ENCODE measurements at regions not wholly inside any gene's neighbourhood (a gene's known extent, or its start where the extent isn't known, plus 50 kb on each side); places are given as distances from the start of the nearest gene placed in this dataset.

- H3K9me3 ChIP-seq, result no peaks in the 10 kb centered on the region
- no peak overlapping the region for H3K4me3 ChIP-seq
- intact Hi-C loops (cut with DNase I), result no loop called here
- no peak overlapping the region for H3K27ac ChIP-seq
- no peak for ATAC-seq
- no peaks in the 10 kb centered on the region for H3K36me3 ChIP-seq
- no peaks in the 10 kb centered on the region for H3K27me3 ChIP-seq (ENCODE audit: low read depth)
- no peaks in the 10 kb centered on the region for H3K4me1 ChIP-seq
- TF ChIP-seq, protein P1, sequence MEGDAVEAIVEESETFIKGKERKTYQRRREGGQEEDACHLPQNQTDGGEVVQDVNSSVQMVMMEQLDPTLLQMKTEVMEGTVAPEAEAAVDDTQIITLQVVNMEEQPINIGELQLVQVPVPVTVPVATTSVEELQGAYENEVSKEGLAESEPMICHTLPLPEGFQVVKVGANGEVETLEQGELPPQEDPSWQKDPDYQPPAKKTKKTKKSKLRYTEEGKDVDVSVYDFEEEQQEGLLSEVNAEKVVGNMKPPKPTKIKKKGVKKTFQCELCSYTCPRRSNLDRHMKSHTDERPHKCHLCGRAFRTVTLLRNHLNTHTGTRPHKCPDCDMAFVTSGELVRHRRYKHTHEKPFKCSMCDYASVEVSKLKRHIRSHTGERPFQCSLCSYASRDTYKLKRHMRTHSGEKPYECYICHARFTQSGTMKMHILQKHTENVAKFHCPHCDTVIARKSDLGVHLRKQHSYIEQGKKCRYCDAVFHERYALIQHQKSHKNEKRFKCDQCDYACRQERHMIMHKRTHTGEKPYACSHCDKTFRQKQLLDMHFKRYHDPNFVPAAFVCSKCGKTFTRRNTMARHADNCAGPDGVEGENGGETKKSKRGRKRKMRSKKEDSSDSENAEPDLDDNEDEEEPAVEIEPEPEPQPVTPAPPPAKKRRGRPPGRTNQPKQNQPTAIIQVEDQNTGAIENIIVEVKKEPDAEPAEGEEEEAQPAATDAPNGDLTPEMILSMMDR (IDR thresholded peaks at IDR 0.05), result no peak
- no peak for DNase-seq
Observed at GRCh38 chr16:13766334-13766733, 153.6 kb upstream of the ERCC4 start.

DNA sequence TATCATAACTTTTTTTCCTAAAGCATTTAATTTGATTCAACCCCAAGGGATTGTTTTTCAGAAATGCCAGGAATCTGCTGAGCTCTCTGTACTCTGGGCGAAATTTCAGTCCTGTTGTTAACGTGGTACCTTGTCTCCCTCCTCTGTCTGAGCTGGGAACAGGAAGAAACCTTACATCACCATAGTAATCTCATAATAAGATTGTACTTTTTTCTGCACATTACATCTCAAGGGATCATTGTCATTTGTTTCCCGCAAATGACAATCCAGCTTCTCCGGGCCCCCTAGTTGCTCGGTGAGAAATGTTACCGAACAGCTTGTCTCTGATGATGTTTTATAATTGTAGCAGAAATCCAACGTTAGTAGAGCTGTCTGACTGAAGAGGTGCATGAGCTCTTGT is 152.7 kb upstream of the ERCC4 start:
- no peaks in the 10 kb centered on the region for H3K4me1 ChIP-seq
- no peak overlapping the region for H3K27ac ChIP-seq
- H3K27me3 ChIP-seq (ENCODE audit: low read depth), result no peaks in the 10 kb centered on the region
- no peaks in the 10 kb centered on the region for H3K9me3 ChIP-seq
- TF ChIP-seq, protein P1 (IDR thresholded peaks at IDR 0.05), result no peak
- no peak for ATAC-seq
- no peaks in the 10 kb centered on the region for H3K36me3 ChIP-seq
- DNase-seq, result no peak
- no peak overlapping the region for H3K4me3 ChIP-seq
- intact Hi-C loops (cut with DNase I), result no loop called here

DNA sequence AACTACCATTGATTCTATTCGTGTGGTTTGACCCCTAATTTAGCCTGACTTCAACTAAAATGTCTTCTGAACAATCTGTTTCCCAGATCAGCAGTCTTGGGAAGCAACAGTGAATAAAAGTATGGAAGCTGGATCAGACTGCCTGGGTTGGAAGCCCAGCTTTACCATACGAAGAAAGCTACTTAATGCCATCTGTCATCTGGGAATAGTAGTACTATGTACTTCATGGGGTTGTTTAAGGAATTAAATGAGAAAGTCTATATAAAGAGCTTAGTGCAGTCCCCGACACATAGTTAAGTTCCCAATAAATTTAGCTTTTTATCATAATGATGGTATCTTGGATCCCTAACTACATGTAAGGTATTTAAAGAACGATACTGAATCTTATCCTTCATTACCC is 151.5 kb upstream of the ERCC4 start:
- TF ChIP-seq, protein P1 (IDR thresholded peaks at IDR 0.05), result no peak
- no peaks in the 10 kb centered on the region for H3K9me3 ChIP-seq
- H3K27me3 ChIP-seq (ENCODE audit: low read depth), result no peaks in the 10 kb centered on the region
- H3K36me3 ChIP-seq, result no peaks in the 10 kb centered on the region
- intact Hi-C loops (cut with DNase I), result no loop called here
- no peak overlapping the region for H3K27ac ChIP-seq
- H3K4me1 ChIP-seq, result no peaks in the 10 kb centered on the region
- DNase-seq (no peak), ATAC-seq (no peak)
- no peak overlapping the region for H3K4me3 ChIP-seq

DNA sequence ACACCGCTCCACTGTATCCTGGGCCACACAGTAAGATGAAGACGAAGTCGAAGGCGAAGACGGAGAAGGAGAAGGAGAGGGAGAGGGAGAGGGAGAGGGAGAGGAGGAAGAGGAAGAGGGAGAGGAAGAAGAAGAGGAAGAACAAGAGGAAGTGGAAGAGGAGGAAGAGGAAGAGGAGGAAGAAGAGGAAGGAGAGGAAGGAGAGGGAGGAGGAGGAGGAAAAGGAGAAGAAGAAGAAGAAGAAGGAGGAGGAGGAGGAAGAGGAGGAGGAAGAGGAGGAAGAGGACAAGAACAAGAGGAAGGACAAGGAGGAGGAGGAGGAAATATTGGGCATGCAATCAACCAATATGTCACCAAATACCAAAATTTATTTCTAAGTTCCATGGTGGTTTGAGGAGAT is 149.5 kb upstream of the ERCC4 start:
- H3K4me1 ChIP-seq, result no peaks in the 10 kb centered on the region
- no peaks in the 10 kb centered on the region for H3K36me3 ChIP-seq
- ATAC-seq (no peak), DNase-seq (no peak)
- intact Hi-C loops (cut with DNase I), result no loop called here
- H3K27ac ChIP-seq, result no peak overlapping the region
- TF ChIP-seq, protein P1 (IDR thresholded peaks at IDR 0.05), result no peak
- no peak overlapping the region for H3K4me3 ChIP-seq
- no peaks in the 10 kb centered on the region for H3K27me3 ChIP-seq (ENCODE audit: low read depth)
- no peaks in the 10 kb centered on the region for H3K9me3 ChIP-seq

- TF ChIP-seq, protein P1 (IDR thresholded peaks at IDR 0.05), result no peak
- Histone ChIP-seq H3K9me3 (no peaks in the 10 kb centered on the region), H3K27me3 (ENCODE audit: low read depth) (no peaks in the 10 kb centered on the region), H3K4me1 (no peaks in the 10 kb centered on the region), H3K4me3 (no peak overlapping the region), H3K36me3 (no peaks in the 10 kb centered on the region), H3K27ac (no peak overlapping the region)
- ATAC-seq, result no peak
- no peak for DNase-seq
- intact Hi-C loops (cut with DNase I), result no loop called here
Observed at GRCh38 chr16:13772782-13773181, 147.2 kb upstream of the ERCC4 start.

DNA sequence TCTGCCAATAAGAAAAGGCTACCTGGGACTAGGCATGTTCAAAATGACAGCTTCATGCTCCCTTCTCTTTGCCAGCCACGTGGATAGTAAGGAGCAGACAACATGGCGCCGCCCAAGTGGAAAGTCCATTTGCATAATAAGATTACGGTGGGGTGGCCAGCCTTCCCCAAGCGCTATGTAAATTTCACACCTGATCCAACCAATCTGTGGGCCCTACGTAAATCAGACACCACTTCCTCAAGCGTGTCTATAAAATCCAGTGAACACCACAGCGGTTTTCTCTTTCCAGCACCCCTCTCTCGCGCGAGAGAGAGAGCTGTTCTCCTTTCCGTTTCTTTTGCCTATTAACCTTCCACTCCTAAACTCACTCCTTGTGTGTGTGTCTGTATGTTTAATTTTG is 140.3 kb upstream of the ERCC4 start:
- Histone ChIP-seq H3K9me3 (no peaks in the 10 kb centered on the region), H3K27me3 (ENCODE audit: low read depth) (no peaks in the 10 kb centered on the region), H3K36me3 (no peaks in the 10 kb centered on the region), H3K4me1 (no peaks in the 10 kb centered on the region), H3K27ac (no peak overlapping the region), H3K4me3 (no peak overlapping the region)
- no peak for DNase-seq
- intact Hi-C loops (cut with DNase I), result no loop called here
- TF ChIP-seq, protein P1 (IDR thresholded peaks at IDR 0.05), result no peak
- ATAC-seq, result no peak
